ENCODE measurements at regions not wholly inside any gene's neighbourhood (a gene's known extent, or its start where the extent isn't known, plus 50 kb on each side); places are given as distances from the start of the nearest gene placed in this dataset.

DNA sequence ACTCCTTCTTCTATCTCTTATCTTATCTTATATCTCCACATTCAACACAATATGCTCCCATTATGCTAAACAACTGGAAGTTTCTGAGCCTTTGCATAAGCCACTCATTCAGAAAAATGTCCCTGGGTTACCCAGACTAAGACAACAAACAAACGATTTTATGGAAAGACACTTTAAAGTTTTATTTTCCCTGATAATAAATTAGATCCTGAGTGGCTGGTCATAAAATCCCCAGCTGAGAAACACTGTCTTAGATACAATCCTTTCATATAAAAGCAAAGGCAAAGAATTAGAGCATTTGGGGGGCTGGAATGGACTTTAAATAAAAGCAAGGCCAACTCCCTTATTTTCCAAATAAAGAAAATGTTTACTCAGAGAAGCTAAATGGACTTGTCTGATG is 322.3 kb downstream of the GBE1 start:
- Histone ChIP-seq H3K9me3 (ENCODE audit: control insufficient read depth, low read length) (no peaks in the 10 kb centered on the region), H3K27me3 (ENCODE audit: control insufficient read depth in 1 of 2, insufficient read depth in 2 of 2, low read length in 1 of 2) (no peaks in the 10 kb centered on the region), H3K4me3 (ENCODE audit: low read length in 2 of 2) (no peak overlapping the region), H3K4me1 (ENCODE audit: control insufficient read depth in 1 of 2, insufficient read depth in 2 of 2, low read length in 2 of 2) (peaks cover 0 to 1% of the 10 kb centered on the region in 2 donors), H3K27ac (ENCODE audit: low read depth in 1 of 2, low read length in 2 of 2) (no peak overlapping the region), H3K36me3 (ENCODE audit: control insufficient read depth in 1 of 2, insufficient read depth in 2 of 2, low read length in 1 of 2) (no peaks in the 10 kb centered on the region)
- intact Hi-C loops (cut with DNase I) = no loop called here
- ATAC-seq (ENCODE audit: low FRiP score) = no peak
- WGBS, 2 donors = 49 to 52% methylated on average over 1 of the region's 1 CpG
- DNase-seq = no peak

DNA sequence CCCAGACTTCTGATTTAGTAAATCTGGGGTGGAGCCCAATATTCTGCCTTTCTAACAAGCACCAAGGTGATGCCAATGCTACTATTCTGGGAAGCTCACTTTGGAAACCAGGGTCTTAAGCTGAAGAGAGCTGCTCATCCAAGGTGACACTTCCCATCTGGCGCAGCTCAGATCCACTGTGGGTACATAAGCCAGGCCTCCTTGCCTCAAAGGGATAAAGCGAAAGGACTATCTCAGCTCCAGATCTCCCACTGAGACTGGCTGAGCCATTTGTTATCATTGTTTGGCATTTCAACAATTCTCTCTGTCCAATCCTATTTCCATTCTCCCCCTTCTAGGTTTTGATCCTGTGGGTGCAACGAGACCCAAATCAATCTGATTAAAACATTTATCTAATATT is 323.8 kb downstream of the GBE1 start:
- Histone ChIP-seq H3K4me1 (ENCODE audit: control insufficient read depth in 1 of 2, insufficient read depth in 2 of 2, low read length in 2 of 2) (no peaks in the 10 kb centered on the region), H3K36me3 (ENCODE audit: control insufficient read depth in 1 of 2, insufficient read depth in 2 of 2, low read length in 1 of 2) (no peaks in the 10 kb centered on the region), H3K27ac (ENCODE audit: low read depth in 1 of 2, low read length in 2 of 2) (no peak overlapping the region), H3K4me3 (ENCODE audit: low read length in 2 of 2) (no peak overlapping the region), H3K9me3 (ENCODE audit: control insufficient read depth, low read length) (no peaks in the 10 kb centered on the region), H3K27me3 (ENCODE audit: control insufficient read depth in 1 of 2, insufficient read depth in 2 of 2, low read length in 1 of 2) (no peaks in the 10 kb centered on the region)
- intact Hi-C loops (cut with DNase I) = no loop called here
- WGBS, 2 donors = 92 to 95% methylated on average over 3 of the region's 3 CpGs
- DNase-seq = no peak
- ATAC-seq (ENCODE audit: low FRiP score) = no peak

DNA sequence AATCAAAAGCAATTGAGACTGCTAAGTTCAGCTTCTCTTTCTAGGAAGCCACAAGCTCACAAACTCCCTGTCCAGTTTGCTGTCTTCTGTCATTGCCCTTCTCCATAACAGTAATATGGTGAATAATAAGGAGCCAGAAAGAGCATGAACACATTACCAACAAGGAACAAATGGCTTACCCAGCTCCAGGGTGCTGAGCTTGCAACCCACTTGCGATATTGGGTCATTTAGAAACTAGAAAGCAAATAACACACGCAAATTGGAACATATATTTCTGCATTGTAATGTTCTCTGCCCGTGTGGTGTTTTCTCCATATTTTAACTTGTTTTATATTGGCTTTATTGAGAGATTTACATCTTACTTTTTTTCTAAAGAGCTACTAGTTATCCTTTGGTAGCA is 325.3 kb downstream of the GBE1 start:
- Histone ChIP-seq H3K27ac (ENCODE audit: low read depth in 1 of 2, low read length in 2 of 2) (no peak overlapping the region), H3K9me3 (ENCODE audit: control insufficient read depth, low read length) (no peaks in the 10 kb centered on the region), H3K36me3 (ENCODE audit: control insufficient read depth in 1 of 2, insufficient read depth in 2 of 2, low read length in 1 of 2) (no peaks in the 10 kb centered on the region), H3K4me1 (ENCODE audit: control insufficient read depth in 1 of 2, insufficient read depth in 2 of 2, low read length in 2 of 2) (no peaks in the 10 kb centered on the region), H3K27me3 (ENCODE audit: control insufficient read depth in 1 of 2, insufficient read depth in 2 of 2, low read length in 1 of 2) (no peaks in the 10 kb centered on the region), H3K4me3 (ENCODE audit: low read length in 2 of 2) (no peak overlapping the region)
- WGBS, 2 donors = 89 to 92% methylated on average over 3 of the region's 3 CpGs
- ATAC-seq (ENCODE audit: low FRiP score) = no peak
- intact Hi-C loops (cut with DNase I) = no loop called here
- DNase-seq = no peak

DNA sequence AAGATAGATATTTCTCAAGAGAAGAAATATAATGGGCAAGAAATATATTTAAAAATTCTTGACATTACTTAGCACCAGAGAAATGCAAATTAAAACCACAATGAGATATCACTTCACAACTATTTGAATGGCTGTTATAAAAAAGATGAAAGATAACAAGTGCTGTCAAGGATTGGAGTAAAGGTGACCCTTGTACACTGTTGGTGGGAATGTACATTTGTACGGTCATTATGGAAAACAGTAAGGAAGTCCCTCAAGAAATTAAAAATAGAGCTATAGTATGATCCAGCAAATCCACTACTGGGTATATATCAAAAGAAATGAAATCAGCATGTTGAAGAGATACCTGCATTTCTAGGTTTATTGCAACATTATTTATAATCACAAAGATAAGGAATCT is 326.4 kb downstream of the GBE1 start:
- Histone ChIP-seq H3K36me3 (ENCODE audit: control insufficient read depth in 1 of 2, insufficient read depth in 2 of 2, low read length in 1 of 2) (no peaks in the 10 kb centered on the region), H3K9me3 (ENCODE audit: control insufficient read depth, low read length) (no peaks in the 10 kb centered on the region), H3K4me1 (ENCODE audit: control insufficient read depth in 1 of 2, insufficient read depth in 2 of 2, low read length in 2 of 2) (no peaks in the 10 kb centered on the region), H3K27ac (ENCODE audit: low read depth in 1 of 2, low read length in 2 of 2) (no peak overlapping the region), H3K4me3 (ENCODE audit: low read length in 2 of 2) (no peak overlapping the region), H3K27me3 (ENCODE audit: control insufficient read depth in 1 of 2, insufficient read depth in 2 of 2, low read length in 1 of 2) (no peaks in the 10 kb centered on the region)
- WGBS, 2 donors = 72 to 78% methylated on average over 1 of the region's 1 CpG
- DNase-seq = no peak
- intact Hi-C loops (cut with DNase I) = no loop called here
- ATAC-seq (ENCODE audit: low FRiP score) = no peak

DNA sequence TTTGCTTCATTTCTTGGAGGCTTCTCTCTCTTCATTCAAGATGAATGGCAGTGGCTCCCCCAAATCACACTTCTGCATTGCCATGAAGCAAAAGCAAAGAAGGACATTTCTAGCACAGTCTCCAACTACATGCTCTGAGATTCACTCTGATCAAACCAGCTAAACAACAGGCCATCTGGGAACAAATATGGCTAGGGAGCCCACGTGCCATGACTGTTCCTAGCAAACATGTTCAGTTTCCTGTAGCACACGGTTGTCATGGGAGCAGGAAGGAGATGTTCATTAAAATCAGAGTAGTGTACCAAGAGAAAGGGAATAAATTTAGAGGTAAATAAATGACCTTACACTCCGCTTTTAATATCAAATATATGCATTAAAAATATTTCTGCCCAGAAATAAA is 327.3 kb downstream of the GBE1 start:
- intact Hi-C loops (cut with DNase I) = no loop called here
- no peak for ATAC-seq (ENCODE audit: low FRiP score)
- Histone ChIP-seq H3K4me3 (ENCODE audit: low read length in 2 of 2) (no peak overlapping the region), H3K27ac (ENCODE audit: low read depth in 1 of 2, low read length in 2 of 2) (no peak overlapping the region), H3K9me3 (ENCODE audit: control insufficient read depth, low read length) (no peaks in the 10 kb centered on the region), H3K36me3 (ENCODE audit: control insufficient read depth in 1 of 2, insufficient read depth in 2 of 2, low read length in 1 of 2) (no peaks in the 10 kb centered on the region), H3K4me1 (ENCODE audit: control insufficient read depth in 1 of 2, insufficient read depth in 2 of 2, low read length in 2 of 2) (no peaks in the 10 kb centered on the region), H3K27me3 (ENCODE audit: control insufficient read depth in 1 of 2, insufficient read depth in 2 of 2, low read length in 1 of 2) (no peaks in the 10 kb centered on the region)
- DNase-seq = no peak
- WGBS, 2 donors = 74 to 80% methylated on average over 3 of the region's 3 CpGs

DNA sequence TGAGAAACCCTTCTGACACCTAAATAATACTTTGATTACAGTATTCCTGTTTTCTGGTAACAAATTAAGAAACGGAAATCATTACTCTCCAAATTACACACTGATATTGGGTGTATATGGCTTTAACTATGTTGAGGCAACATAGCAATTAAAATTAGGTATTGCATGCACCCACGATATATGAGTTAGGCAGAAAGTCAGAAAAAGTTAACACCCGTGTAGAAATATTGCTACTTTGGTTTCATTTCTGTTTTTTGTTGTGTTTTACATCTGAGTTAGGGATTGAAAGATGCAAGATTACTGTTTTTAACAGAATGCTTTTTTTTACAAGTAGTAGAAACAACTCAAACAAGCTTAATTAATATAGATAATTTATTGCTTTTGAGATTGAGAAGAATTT is 327.8 kb downstream of the GBE1 start:
- WGBS, 2 donors = 80 to 87% methylated on average over 3 of the region's 3 CpGs

DNA sequence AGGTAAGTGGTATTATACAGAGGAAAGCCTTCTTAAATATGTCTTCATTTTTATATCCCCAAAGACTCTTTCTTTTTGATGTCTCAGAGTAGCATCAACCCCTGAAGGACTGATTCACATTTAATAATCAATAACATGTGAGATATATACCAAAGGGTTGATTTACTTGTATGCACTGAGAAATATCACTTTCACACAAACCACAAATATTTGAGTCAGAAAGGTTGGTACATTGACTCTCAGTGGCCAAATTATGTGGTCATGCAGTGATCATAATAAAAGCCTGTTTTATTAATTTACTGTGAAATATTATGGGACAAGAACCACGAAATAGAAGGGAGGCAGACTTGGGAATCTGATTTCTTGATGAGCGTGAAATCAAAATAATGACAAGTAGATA is 329.0 kb downstream of the GBE1 start:
- no peaks in the 10 kb centered on the region for H3K9me3 ChIP-seq (ENCODE audit: control insufficient read depth, low read length)
- intact Hi-C loops (cut with DNase I) = no loop called here
- WGBS, 2 donors = 93 to 95% methylated on average over 2 of the region's 2 CpGs
- no peak overlapping the region for H3K27ac ChIP-seq (ENCODE audit: low read depth in 1 of 2, low read length in 2 of 2)
- no peak for ATAC-seq (ENCODE audit: low FRiP score)
- H3K4me3 ChIP-seq (ENCODE audit: low read length in 2 of 2) = no peak overlapping the region
- no peak for DNase-seq
- no peaks in the 10 kb centered on the region for H3K27me3 ChIP-seq (ENCODE audit: control insufficient read depth in 1 of 2, insufficient read depth in 2 of 2, low read length in 1 of 2)
- no peaks in the 10 kb centered on the region for H3K36me3 ChIP-seq (ENCODE audit: control insufficient read depth in 1 of 2, insufficient read depth in 2 of 2, low read length in 1 of 2)
- no peaks in the 10 kb centered on the region for H3K4me1 ChIP-seq (ENCODE audit: control insufficient read depth in 1 of 2, insufficient read depth in 2 of 2, low read length in 2 of 2)

More for the DNA sequence above, 327.8 kb downstream of the GBE1 start:
- DNase-seq (no peak), ATAC-seq (ENCODE audit: low FRiP score) (no peak)
- Histone ChIP-seq H3K27ac (ENCODE audit: low read depth in 1 of 2, low read length in 2 of 2) (no peak overlapping the region), H3K27me3 (ENCODE audit: control insufficient read depth in 1 of 2, insufficient read depth in 2 of 2, low read length in 1 of 2) (no peaks in the 10 kb centered on the region), H3K4me1 (ENCODE audit: control insufficient read depth in 1 of 2, insufficient read depth in 2 of 2, low read length in 2 of 2) (no peaks in the 10 kb centered on the region), H3K36me3 (ENCODE audit: control insufficient read depth in 1 of 2, insufficient read depth in 2 of 2, low read length in 1 of 2) (no peaks in the 10 kb centered on the region), H3K9me3 (ENCODE audit: control insufficient read depth, low read length) (no peaks in the 10 kb centered on the region), H3K4me3 (ENCODE audit: low read length in 2 of 2) (no peak overlapping the region)
- intact Hi-C loops (cut with DNase I) = no loop called here

DNA sequence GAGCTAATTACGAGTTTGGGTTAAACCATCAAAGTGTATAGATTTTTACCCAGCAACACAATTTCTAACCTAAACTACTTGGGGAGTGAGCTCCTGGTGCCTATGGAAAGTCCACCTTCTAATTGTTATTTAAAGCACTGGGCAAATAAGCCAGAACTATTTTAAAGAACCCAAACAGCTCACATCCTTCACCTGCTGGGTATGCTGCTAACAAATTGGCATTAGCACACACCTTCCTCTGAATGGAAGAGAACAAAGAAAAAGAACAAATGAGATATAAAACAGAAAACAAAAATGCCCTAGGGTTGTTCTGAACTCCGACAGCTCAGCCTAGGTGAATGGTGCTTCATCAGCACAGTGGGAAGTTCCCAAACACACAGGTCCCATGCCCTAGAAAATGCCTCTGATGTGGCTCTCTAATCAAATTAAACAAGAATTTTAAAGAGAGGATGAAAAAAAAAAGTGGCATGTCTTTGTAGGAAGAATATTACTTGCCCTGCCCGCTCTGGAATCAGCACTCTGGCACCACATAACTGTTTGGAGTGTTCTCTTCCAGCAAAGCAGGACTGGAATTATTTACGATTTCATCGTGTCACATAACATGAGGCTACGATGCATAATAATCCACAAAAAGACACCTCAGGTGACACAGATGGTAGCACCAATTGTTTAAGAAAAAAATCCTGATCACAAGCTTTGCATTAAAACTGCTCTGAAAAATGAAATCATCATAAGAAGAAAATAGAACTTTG is 334.4 kb downstream of the GBE1 start:
- Histone ChIP-seq H3K4me1 (ENCODE audit: control insufficient read depth in 1 of 2, insufficient read depth in 2 of 2, low read length in 2 of 2) (no peaks in the 10 kb centered on the region), H3K9me3 (ENCODE audit: control insufficient read depth, low read length) (no peaks in the 10 kb centered on the region), H3K27me3 (ENCODE audit: control insufficient read depth in 1 of 2, insufficient read depth in 2 of 2, low read length in 1 of 2) (no peaks in the 10 kb centered on the region), H3K27ac (ENCODE audit: low read depth in 1 of 2, low read length in 2 of 2) (no peak overlapping the region), H3K36me3 (ENCODE audit: control insufficient read depth in 1 of 2, insufficient read depth in 2 of 2, low read length in 1 of 2) (no peaks in the 10 kb centered on the region), H3K4me3 (ENCODE audit: low read length in 2 of 2) (no peak overlapping the region)
- DNase-seq = no peak
- 93 to 95% methylated on average over 6 of the region's 6 CpGs for WGBS, 2 donors
- intact Hi-C loops (cut with DNase I) = loop anchor here in 1 of 2 donors (10.0 kb wide), 1 partner anchor 218 kb away; no protein-coding TSS in a partner anchor
- ATAC-seq (ENCODE audit: low FRiP score) = no peak

DNA sequence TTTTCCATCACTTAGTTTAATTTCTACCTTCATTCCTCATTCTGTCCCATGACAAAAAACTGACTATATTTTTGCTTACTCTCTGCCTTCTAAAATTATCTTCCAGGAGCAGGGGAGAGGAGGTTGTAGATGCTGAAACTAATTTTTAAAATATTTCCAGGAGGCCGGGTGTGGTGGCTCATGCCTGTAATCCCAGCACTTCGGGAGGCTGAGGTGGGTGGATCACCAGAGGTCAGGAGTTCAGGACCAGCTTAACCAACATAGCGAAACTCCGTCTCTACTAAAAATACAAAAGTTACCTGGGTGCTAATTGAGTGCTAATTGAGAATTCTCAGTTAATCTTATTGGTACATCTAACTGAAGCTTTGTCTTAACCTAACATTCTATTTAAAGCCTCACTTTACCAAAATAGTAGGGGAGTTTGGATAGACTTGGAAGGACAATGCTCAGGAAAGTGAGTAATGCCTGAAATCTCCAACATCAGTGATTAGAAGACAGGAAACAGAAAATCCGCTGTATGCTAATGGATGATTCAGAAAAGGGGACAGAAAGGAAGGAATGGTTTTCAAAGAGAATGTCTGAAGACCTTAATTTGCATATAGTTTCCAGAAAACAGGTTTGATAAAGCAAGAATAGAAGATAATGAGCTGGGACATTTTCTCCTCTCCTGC is 336.1 kb downstream of the GBE1 start:
- Histone ChIP-seq H3K27ac (ENCODE audit: low read depth in 1 of 2, low read length in 2 of 2) (no peak overlapping the region), H3K4me1 (ENCODE audit: control insufficient read depth in 1 of 2, insufficient read depth in 2 of 2, low read length in 2 of 2) (no peaks in the 10 kb centered on the region), H3K27me3 (ENCODE audit: control insufficient read depth in 1 of 2, insufficient read depth in 2 of 2, low read length in 1 of 2) (no peaks in the 10 kb centered on the region), H3K4me3 (ENCODE audit: low read length in 2 of 2) (no peak overlapping the region), H3K36me3 (ENCODE audit: control insufficient read depth in 1 of 2, insufficient read depth in 2 of 2, low read length in 1 of 2) (no peaks in the 10 kb centered on the region), H3K9me3 (ENCODE audit: control insufficient read depth, low read length) (no peaks in the 10 kb centered on the region)
- 74 to 83% methylated on average over 5 of the region's 5 CpGs for WGBS, 2 donors
- intact Hi-C loops (cut with DNase I) = loop anchor here in 1 of 2 donors (10.0 kb wide), 1 partner anchor 219 kb away; no protein-coding TSS in a partner anchor
- DNase-seq (no peak), ATAC-seq (ENCODE audit: low FRiP score) (no peak)

Data from aorta (tissue), 5 donors.